ENCODE measurements at regions not wholly inside any gene's neighbourhood (a gene's known extent, or its start where the extent isn't known, plus 50 kb on each side); places are given as distances from the start of the nearest gene placed in this dataset.

GRCh38 chr13:48167866-48168265 lies 65.1 kb upstream of the ITM2B start:
- Mint-ChIP-seq H3K4me1 (ENCODE audit: low read depth, unreplicated experiment) (no peaks in the 10 kb centered on the region), H3K27ac (ENCODE audit: unreplicated experiment) (no peak overlapping the region), H3K36me3 (ENCODE audit: insufficient read depth, unreplicated experiment) (no peaks in the 10 kb centered on the region), H3K27me3 (ENCODE audit: unreplicated experiment) (no peaks in the 10 kb centered on the region), H3K9me3 (ENCODE audit: low read depth, unreplicated experiment) (no peaks in the 10 kb centered on the region), H3K4me3 (ENCODE audit: low read depth, unreplicated experiment) (no peak overlapping the region)
- no TSS peak for BruUV-seq (replicated peaks)
- no peak for DNase-seq
- CTCF ChIA-PET = no interaction called here
- no peak for TF ChIP-seq CTCF (IDR thresholded peaks at IDR 0.05; ENCODE audit: unreplicated experiment)
- intact Hi-C loops (cut with micrococcal nuclease; ENCODE audit: unreplicated experiment) = no loop called here

GRCh38 chr13:48165727-48166126 lies 67.3 kb upstream of the ITM2B start:
- intact Hi-C loops (cut with micrococcal nuclease; ENCODE audit: unreplicated experiment) = no loop called here
- no TSS peak for BruUV-seq (replicated peaks)
- Mint-ChIP-seq H3K27ac (ENCODE audit: unreplicated experiment) (no peak overlapping the region), H3K9me3 (ENCODE audit: low read depth, unreplicated experiment) (no peaks in the 10 kb centered on the region), H3K27me3 (ENCODE audit: unreplicated experiment) (no peaks in the 10 kb centered on the region), H3K4me1 (ENCODE audit: low read depth, unreplicated experiment) (peaks cover 20% of the 10 kb centered on the region), H3K4me3 (ENCODE audit: low read depth, unreplicated experiment) (no peak overlapping the region), H3K36me3 (ENCODE audit: insufficient read depth, unreplicated experiment) (peaks cover 4% of the 10 kb centered on the region)
- CTCF ChIA-PET = no interaction called here
- no peak for DNase-seq
- no peak for TF ChIP-seq CTCF (IDR thresholded peaks at IDR 0.05; ENCODE audit: unreplicated experiment)

GRCh38 chr13:48165063-48165462 lies 67.9 kb upstream of the ITM2B start:
- H3K27me3 Mint-ChIP-seq (ENCODE audit: unreplicated experiment) = no peaks in the 10 kb centered on the region
- H3K9me3 Mint-ChIP-seq (ENCODE audit: low read depth, unreplicated experiment) = no peaks in the 10 kb centered on the region
- intact Hi-C loops (cut with micrococcal nuclease; ENCODE audit: unreplicated experiment) = no loop called here
- H3K27ac Mint-ChIP-seq (ENCODE audit: unreplicated experiment) = no peak overlapping the region
- no peak for TF ChIP-seq CTCF (IDR thresholded peaks at IDR 0.05; ENCODE audit: unreplicated experiment)
- BruUV-seq (replicated peaks) = no TSS peak
- no peak for DNase-seq
- no peak overlapping the region for H3K4me3 Mint-ChIP-seq (ENCODE audit: low read depth, unreplicated experiment)
- peaks cover 26% of the 10 kb centered on the region for H3K4me1 Mint-ChIP-seq (ENCODE audit: low read depth, unreplicated experiment)
- H3K36me3 Mint-ChIP-seq (ENCODE audit: insufficient read depth, unreplicated experiment) = peaks cover 8% of the 10 kb centered on the region
- CTCF ChIA-PET = no interaction called here

GRCh38 chr13:48163061-48163460 lies 68.2 kb upstream of the MED4 start:
- Mint-ChIP-seq H3K36me3 (ENCODE audit: insufficient read depth, unreplicated experiment) (peaks cover 12% of the 10 kb centered on the region), H3K4me3 (ENCODE audit: low read depth, unreplicated experiment) (no peak overlapping the region), H3K27ac (ENCODE audit: unreplicated experiment) (no peak overlapping the region), H3K27me3 (ENCODE audit: unreplicated experiment) (no peaks in the 10 kb centered on the region), H3K9me3 (ENCODE audit: low read depth, unreplicated experiment) (no peaks in the 10 kb centered on the region), H3K4me1 (ENCODE audit: low read depth, unreplicated experiment) (peaks cover 46% of the 10 kb centered on the region)
- intact Hi-C loops (cut with micrococcal nuclease; ENCODE audit: unreplicated experiment) = no loop called here
- CTCF ChIA-PET = no interaction called here
- BruUV-seq (replicated peaks) = no TSS peak
- DNase-seq = no peak
- TF ChIP-seq CTCF (IDR thresholded peaks at IDR 0.05; ENCODE audit: unreplicated experiment) = no peak

Measured in Calu3 (cell line).